G401.6 (cell line): ENCODE measurements at regions not wholly inside any gene's neighbourhood (a gene's known extent, or its start where the extent isn't known, plus 50 kb on each side); places are given as distances from the start of the nearest gene placed in this dataset.
"Not testable (repeated sequence)": the region's sequence is repeated elsewhere in the genome, so short reads cannot be mapped to it uniquely, and the experiment has no call there.

Experiments
- FAIRE-seq: peaks from 2 replicates; lab custom pipeline; 2012; peaks lifted over from hg19 to GRCh38; lab: Jason Lieb, UNC

DNA sequence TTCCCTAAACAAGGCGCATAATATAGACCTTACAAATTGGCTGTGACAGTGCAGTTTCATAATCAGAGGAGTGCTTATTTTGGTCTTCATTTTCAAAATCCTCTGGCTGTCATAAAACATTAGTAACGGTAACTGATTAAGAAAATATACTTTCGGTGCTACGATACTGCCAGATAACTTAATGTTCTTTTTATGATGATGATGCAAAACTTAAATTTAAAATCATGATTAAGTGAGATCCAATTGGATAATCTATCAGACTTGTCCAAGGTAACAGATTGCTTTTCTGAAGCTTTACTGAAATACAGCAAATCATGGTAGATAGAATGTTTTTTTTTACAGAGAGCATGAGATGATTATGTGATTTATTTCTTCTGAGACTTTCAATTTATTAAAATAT is 364.2 kb upstream of the CNTN3 start:
- FAIRE-seq: no peak

DNA sequence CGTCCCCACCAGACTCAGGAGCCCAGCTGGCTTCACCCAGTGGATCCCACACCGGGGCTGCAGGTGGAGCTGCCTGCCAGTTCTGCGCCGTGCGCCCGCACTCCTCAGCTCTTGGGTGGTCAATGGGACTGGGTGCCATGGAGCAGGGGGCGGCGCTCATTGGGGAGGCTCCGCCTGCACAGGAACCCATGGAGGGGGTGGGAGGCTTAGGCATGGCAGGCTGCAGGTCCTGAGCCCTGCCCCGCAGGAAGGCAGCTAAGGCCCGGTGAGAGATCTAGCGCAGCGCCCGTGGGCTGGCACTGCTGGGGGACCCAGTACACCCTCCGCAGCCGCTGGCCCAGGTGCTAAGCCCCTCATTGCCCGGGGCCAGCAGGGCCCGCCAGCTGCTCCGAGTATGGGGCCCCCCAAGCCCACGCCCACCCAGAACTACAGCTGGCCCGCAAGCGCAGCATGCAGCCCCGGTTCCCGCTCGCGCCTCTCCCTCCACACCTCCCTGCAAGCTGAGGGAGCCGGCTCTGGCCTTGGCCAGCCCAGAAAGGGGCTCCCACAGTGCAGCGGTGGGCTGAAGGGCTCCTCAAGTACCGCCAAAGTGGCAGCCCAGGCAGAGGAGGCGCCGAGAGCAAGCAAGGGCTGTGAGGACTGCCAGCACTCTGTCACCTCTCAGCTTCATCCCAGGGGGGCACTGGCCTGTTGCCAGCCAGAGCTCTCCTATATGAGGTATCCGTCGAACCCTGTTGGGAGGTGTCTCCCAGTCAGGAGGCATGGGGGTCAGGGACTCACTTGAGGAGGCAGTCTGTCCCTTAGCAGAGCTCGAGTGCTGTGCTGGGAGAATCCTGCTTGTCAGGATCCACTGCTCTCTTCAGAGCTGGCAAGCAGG is 370.8 kb upstream of the CNTN3 start:
- FAIRE-seq: not testable (repeated sequence)

DNA sequence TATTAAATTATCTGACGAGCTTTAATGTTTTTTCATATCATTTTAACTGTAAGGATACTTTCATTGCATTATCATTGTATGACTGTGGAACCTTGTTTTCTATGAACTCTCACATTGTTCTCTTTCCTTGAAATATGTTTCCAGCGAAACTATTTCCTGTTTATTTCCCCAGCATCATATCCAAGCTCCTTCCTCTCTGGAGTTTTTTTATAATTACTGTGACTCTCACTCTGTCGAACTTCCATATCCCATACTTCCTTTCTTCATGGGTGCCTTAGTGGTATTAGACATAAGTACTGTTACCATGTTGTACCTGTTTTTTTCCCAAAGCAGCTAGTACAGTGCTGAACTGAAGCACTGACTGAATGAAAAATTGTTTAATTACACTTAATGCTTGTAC is 373.6 kb upstream of the CNTN3 start:
- FAIRE-seq: no peak

DNA sequence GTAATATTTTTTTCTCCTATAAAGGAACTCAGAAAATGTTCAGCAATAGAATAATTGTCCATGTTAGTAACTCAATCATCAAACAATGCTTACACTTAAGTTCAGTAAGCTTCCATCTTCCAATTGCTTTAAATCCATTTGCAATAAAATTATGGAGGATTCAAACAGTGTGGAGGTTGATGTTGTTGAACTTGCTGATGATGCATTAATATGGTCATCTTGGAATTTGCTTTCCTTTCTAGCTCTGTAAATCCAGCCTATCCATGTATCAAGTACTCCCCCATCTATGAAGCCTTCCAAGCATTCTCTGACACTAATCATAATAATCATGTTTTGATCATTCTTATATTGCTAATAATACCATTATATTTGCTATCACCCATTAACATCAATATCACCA is 378.4 kb upstream of the CNTN3 start:
- FAIRE-seq: no peak

DNA sequence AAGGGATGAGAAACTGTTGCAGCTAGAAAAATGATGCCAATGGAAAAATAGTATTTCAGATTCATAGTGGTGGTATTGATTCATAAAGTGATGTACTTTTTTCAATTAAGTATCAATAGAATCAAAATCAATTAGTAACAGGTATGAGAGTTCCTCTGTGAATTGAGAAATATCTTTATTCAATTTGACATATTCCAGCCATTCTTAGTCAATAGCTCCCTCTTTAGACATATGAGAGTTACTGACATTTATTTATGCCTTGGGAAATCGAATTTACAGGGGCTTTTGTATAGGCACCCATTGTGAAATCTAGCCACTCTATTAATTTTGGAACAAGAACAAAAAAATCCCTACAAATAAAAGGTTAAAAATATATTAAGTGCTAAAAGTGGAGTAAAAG is 386.9 kb upstream of the CNTN3 start:
- no peak for FAIRE-seq

DNA sequence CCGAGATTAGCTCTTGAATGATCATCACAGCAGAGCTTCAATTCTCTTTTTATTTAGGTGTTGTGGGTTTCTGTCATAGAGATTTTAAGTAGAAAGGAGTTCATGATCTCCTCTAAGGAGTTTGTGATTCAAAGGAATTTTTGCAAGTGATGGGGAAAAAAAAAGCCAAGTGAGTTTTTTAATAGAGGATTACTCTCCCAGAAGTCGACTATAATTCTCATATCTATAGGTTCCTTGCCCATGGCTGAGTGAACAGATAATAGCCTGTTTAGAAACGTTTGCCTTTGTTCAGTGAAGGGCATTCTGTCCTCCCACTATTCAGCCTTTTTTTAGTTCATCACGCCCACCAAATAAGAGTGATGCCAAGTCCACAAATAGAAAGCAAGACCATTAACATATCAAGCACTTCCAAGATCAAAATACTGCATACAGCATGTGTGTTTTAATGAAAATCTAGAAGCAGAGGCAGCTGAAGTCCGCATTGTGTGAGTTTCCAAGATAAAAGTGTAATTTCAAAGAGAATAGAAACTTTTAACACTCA is 398.4 kb upstream of the CNTN3 start:
- no peak for FAIRE-seq

DNA sequence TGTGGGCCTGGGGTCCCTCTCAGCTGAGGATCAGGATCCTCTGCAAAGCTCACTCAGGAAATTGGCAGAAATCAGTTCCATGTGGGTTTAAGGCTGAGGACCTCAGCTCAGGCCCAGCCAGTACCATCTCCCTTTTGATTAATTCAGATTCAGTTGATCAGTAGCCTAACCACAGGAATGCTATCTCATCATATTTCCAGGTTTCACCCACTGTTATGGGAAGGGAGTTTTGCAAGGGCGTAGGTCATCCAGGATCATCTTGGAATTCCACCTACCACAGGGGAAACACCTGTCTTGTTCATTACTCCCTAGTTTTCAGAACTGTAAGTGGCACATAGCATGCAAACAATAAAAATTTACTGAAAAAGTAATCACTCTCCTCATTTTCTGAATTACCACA is 399.5 kb upstream of the CNTN3 start:
- no peak for FAIRE-seq

DNA sequence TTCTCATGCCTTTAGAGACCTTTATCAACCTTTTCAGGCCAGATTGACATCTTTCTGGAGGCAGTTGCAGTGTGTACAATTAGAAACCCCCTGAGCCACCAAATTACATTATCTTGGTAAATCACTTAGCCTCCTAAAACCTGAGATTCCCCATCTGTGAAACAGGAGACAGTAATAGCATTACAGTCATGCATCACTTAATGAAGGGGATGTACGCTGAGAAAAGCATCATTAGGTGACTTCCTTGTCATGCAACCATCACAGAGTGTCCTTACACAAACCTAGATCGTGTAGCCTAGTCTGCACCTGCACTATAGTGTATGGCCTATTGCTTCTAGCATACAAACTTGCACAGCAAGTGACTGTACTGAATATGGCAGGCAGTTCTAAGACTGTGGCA is 400.8 kb upstream of the CNTN3 start:
- FAIRE-seq: no peak

DNA sequence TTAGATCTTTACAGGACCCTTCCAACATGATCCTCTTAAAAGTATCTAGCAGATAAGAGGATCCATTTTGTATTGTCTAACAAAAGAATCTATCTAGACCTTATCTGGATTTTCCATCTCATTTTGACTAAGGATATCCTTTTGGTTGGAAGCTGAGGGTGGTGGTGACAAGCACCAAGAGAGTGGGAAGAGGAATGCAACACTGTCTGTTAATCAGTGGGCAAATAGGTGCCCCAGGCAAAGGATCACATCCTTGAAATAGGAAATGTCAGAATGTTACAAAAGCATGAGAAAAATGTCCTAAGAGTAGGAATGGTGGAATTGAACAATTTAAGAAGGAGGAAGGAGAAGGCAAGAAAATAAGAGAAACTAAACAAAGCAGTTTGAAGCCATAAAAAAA is 420.7 kb upstream of the CNTN3 start:
- no peak for FAIRE-seq

DNA sequence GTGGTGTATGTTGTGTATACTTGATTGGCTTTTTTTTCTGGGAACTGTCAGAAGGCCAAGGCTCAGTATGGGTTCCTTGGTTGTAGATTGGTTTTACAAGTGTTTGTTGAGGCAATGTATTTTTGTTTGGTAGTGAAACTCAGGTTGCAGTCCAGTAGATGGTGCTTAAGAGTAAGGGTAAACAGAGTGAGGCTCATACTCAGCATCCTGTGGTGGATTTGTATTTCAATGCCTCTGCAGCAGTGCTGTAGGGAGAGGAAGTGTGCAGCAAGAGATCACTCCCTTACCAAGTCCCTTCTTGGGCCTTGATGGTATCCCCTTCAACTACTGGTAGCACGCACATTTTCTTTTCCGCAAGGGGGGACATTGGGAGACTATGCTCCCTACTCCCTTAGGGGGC is 428.5 kb upstream of the CNTN3 start:
- FAIRE-seq: no peak

DNA sequence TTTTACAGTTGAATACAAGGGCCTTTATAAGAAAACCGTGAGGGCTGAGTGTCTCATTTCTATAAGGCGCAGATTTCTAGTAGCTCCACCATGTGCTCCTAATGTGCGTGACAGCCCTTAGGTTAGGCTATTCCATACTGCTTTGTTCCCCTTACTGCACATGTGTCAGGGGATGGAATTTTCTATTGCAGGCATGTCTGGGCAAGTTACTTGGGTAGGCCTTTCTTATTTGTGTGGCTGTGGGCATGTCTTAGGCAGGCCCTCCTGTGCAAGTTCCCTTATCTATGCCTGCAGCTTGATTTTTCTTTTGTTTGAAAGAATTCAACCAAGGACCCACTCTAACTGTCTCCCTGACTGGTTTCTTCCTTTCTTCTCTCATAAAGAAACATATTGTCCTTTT is 434.2 kb upstream of the CNTN3 start:
- no peak for FAIRE-seq

DNA sequence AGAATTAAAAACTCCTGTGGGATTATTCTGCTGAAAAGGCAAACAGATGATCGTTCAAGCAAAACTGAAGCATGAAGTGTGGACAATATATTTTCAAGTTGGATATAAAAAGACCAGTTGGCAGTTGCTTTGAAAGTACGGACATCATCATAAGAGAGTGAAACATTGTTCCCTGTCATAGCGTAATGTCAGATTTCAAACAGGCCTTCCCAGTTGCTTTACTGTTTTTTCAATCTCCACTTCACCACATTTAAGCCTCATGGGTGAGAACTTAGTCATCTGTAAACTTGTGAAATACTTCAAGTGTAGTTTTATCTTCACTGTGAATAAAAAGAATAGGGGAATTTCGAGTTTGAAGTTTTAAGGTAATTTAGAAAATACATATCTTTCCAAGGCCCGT is 435.1 kb upstream of the CNTN3 start:
- FAIRE-seq: no peak

DNA sequence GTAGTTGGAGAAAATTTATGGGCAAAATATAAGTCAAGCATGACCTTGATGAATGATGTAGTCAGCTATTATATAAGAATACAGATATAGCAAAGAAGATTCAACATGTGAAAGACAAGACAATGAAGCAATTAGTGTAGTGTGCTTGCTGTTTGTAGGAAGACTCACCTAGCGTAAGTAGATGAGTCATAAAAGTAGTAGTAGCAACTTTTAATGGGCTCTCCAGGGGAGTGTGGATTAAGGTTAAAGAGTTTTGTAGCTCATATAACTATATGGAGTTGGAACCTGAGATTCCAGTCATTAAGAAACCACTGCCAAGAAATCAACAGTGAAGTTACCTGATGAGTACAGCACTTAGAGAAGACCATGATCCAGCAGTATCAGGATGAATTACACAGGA is 444.7 kb upstream of the CNTN3 start:
- no peak for FAIRE-seq

DNA sequence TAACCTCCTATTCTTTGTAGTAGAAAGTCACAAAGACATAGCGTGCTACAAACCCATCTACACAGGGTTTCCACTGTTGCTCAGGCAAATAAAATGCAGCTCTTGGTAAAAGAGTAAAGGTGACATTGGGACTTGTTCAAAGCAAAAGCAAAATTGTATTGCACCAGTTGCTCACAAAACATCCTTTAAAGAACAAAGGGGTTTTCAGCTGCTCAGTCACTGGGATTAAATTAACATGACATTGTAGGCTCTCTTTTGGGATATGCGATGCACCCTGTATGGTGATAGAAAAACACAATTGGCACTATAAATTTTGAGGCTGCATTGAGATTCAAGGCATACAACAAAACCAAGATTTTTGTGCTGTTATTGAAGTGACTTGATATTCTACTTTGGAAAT is 447.3 kb upstream of the CNTN3 start:
- no peak for FAIRE-seq

DNA sequence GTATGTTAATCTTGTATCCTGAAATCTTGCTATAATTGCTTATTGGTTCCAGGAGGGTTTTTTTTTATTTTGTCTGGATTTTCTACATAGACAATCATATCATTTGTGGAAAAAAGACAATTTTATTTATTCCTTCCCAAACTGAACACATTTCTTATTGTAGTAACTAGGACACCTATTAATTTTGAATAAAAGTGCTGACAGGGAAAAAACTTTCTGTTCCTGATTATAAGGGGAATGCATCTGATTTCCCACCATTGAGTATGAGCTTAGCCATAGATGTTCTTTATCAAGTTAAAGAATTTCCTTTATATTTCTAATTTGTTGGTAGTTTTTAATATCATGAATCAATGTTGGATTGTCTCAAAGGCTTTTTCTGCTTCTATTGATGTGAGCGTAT is 460.7 kb upstream of the CNTN3 start:
- FAIRE-seq: no peak

DNA sequence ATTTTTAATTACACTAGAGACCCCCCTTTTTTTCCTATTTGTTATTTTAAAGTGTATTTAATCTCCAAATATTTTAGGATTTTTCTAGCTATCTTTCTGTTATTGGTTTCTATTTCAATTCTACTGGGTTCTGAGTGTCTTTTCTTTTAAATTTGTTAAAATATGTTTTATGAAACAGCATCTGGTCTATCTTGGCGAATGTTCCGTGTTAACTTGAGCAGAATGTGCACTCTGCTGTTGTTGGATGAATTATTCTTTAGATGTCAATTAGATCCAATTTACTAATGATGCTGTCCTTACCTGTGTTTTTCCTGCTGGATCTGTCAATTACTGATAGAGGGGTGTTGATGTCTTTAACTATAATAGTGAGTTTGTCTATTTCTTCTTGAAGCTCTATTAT is 462.0 kb upstream of the CNTN3 start:
- FAIRE-seq: no peak

DNA sequence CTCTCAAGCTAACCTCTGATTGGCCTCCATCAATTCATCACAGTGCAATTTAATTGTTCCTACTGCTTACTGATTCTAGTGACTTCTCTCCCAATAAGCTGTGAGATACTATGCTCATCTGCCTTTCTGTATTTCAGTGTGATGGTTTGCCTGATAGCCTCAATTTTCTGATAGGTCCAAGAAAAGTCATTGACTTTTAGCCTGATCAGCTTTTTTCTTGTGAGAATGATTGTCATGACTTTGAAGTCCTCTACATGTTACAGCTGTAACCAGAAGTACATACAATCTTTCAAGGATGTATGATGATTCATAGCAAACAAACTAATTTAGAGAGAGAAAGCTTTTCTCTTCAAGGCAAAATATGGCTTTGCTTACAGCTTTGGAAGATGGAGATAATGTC is 463.8 kb upstream of the CNTN3 start:
- FAIRE-seq: no peak

DNA sequence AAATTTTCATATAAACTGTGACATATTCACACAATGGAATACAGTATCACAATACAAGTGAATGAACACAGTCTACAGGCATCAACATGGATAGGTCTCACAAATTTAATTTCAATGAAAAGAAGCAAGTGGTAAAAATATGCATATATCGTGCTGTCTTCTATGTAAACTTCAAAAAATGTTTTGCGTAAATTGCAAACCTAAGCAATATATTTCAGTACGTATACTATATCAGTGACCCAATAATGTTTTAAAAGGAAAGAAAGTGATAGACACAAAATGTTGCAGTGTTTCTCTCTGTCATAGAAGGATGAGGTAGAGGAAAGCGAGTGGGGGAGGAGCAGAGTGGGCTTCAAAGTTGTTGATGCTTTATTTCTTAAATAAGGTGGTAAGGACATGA is 468.4 kb upstream of the CNTN3 start:
- no peak for FAIRE-seq

DNA sequence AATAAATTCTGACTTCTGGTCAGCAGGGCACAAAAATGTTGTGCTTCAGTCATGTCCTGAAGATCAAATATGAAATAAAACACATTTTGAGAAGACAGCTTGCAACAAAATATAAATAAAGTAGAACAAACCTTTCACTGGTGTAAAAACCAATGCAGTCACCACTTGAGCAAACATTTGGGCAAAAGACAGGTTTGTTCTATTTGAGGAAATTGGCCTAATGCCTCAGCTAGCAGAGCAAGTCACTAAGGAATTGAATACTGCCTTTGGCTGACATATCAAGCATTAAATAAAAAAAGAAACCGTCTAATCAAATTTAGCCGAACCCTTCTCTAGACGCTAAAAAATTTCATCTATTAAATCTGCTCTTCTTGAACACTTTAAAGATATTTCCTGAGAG is 475.4 kb upstream of the CNTN3 start:
- FAIRE-seq: no peak

DNA sequence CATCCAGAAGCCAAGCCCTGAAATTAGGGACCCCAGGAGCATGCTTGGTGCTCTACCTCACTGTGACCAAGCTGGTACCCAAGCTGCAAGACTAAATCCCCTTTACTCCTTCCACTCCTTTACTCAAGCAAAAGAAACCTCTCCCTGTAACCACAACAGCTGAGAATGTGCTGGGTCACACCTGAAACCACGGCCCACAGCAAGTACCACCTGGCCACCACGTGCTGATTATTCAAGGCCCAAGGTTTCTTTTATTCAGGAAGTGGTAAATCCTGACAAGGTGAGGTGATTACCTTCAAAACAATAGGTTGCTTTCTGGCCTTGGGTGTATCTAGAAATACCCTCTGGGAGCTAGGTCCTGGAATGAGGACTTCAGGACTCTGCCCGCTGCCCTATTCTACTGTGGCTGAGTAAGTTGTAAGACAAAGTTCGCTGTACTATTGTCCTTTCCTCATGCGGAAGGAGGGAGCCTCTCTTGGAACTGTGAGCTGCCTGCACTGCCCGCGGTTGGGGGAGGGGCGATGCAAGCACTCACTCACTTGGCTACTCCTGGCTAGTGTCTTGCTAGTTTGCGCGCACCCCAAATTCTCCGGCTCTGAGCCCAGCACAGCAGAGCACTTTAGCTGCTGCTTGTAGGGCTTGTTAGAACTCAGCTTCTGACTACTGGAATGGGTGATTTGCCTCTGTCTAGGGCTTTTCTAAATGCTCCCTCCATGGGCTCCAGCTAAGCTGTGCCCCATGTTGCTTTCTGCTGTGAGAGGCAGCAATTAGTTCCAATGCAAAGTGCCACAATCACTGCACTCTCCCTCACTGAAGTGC is 487.1 kb upstream of the CNTN3 start:
- no peak for FAIRE-seq

DNA sequence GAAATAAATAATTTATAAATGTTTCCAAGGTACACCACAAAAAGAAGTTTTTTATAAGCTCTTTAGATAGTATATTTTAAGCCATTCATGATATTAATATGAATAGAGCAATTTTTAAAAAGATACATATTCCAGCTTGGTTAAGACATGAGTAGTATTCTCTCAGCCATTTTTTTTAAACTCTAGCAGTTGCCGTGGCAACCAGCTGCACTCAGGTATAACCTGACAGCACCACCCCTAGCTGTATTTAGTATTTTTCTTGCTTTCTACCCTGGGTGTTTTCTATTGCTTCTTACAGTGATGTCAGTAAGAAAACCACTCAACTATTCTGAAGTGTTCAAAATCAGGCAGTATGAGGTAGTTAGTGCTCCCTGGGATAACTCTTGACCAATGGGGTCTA is 496.3 kb upstream of the CNTN3 start:
- no peak for FAIRE-seq

DNA sequence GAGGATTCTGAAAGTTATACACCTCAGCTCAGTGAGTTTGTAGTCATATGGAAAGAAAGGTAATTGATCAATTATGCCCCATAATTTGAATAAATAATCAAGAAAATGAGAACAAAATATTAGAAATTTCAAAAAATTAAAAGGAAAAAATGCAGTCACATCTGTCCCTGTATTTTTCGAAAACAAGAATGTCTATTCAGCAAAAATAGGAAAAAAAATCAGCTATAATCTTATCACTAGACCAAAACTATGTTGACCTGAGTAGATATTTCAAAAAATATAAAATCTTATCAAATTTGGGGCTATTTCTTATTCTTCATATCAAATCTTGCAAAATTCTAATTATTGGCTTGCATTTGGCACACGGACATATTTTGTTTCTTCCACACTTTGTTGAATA is 501.2 kb upstream of the CNTN3 start:
- FAIRE-seq: no peak

DNA sequence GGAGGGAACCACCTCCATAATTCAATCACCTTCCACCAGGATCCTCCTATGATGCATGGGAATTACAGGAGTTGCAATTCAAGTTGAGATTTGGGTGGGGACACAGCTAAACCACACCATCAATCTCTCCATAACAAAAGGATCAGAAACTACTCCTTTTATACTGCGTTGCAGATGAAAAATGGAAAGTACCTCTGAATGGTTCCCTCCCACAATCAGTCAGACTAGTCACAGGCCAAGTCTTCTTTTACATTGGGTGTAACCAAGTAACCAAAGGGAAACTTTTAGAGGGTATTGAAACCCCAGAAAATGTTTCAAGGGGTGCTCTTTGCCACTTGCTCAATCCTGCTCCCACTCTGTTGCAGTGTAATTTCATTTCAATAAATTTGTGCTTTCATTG is 504.3 kb upstream of the CNTN3 start:
- no peak for FAIRE-seq

DNA sequence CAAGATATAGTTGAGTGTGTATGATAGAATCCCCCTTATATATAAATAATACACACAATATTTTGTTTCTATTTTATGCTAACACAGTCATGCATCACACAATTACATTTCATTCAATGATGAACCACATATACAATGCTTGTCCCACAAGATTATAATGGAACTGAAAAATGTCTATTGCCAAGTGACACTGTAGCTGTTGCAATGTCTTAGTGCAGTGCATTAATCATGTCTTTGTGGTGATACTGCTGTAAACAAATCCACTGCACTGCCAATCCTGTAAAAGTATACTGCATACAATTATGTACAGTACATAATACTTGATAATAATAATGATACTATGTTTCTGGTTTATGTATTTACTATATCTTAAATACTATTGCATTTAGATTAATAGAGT is 512.1 kb upstream of the CNTN3 start:
- no peak for FAIRE-seq
